ENCODE measurements at regions not wholly inside any gene's neighbourhood (a gene's known extent, or its start where the extent isn't known, plus 50 kb on each side); places are given as distances from the start of the nearest gene placed in this dataset.

GRCh38 chr10:108241166-108241565, 1076.7 kb upstream of the SORCS1 start:
- TF ChIP-seq, protein P1, sequence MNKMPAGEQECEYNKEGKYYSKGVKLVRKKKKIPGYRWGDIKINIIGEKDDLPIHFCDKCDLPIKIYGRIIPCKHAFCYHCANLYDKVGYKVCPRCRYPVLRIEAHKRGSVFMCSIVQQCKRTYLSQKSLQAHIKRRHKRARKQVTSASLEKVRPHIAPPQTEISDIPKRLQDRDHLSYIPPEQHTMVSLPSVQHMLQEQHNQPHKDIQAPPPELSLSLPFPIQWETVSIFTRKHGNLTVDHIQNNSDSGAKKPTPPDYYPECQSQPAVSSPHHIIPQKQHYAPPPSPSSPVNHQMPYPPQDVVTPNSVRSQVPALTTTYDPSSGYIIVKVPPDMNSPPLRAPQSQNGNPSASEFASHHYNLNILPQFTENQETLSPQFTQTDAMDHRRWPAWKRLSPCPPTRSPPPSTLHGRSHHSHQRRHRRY (tag by site-specific recombination; IDR thresholded peaks at IDR 0.05): no peak
- TF ChIP-seq CTCF (tag by site-specific recombination; IDR thresholded peaks at IDR 0.05) (no peak), ATF2 (tag by site-specific recombination; IDR thresholded peaks at IDR 0.05; ENCODE audit: low read depth) (no peak), ZNF600 (tag by site-specific recombination; IDR thresholded peaks at IDR 0.05) (no peak), ZNF274 (IDR thresholded peaks at IDR 0.05; ENCODE audit: low read length) (no peak), ZNF274 (tag by site-specific recombination; IDR thresholded peaks at IDR 0.05; ENCODE audit: borderline replicate concordance) (no peak)
